Activated CD8-positive, alpha-beta T cell treated with anti-CD3 and anti-CD28 coated beads for 36 hours (primary cell): ENCODE measurements at regions not wholly inside any gene's neighbourhood (a gene's known extent, or its start where the extent isn't known, plus 50 kb on each side); places are given as distances from the start of the nearest gene placed in this dataset.

Source experiments
- ATAC-seq: fragments of 200-7000 bp; cut with Tn5 transposase; one replicate; pipeline ENCODE4 v1.10.0; 2021; ENCODE audit warnings: mild to moderate bottlenecking, moderate library complexity
- CTCF ChIA-PET: fragments of 350-600 bp; sonication (Branson Sonifier 250); formaldehyde crosslinking; loops from one replicate; lab custom pipeline; 2021; ENCODE audit warnings: antibody characterized with exemption; lab: Charles Lee
- POLR2A ChIA-PET: fragments of 350-600 bp; sonication (Branson Sonifier 250); formaldehyde crosslinking; loops from one replicate; lab custom pipeline; 2021; ENCODE audit warnings: antibody characterized with exemption; lab: Charles Lee
- DNase-seq: peaks from one replicate; pipeline ENCODE4 v3.0.0-alpha.2; 2020
- H3K27ac Mint-ChIP-seq: one replicate; pipeline ENCODE4 v1.8.0; 2021; ENCODE audit warnings: mild to moderate bottlenecking, mixed read lengths
- H3K27me3 Mint-ChIP-seq: one replicate; pipeline ENCODE4 v1.8.0; 2021; ENCODE audit warnings: mixed read lengths
- H3K36me3 Mint-ChIP-seq: one replicate; pipeline ENCODE4 v1.8.0; 2021; ENCODE audit warnings: low read depth, mixed read lengths
- H3K4me1 Mint-ChIP-seq: one replicate; pipeline ENCODE4 v1.8.0; 2021; ENCODE audit warnings: low read depth, mixed read lengths
- H3K4me3 Mint-ChIP-seq: one replicate; pipeline ENCODE4 v1.8.0; 2021; ENCODE audit warnings: mild to moderate bottlenecking, moderate library complexity, mixed read lengths
- H3K9me3 Mint-ChIP-seq: one replicate; pipeline ENCODE4 v1.8.0; 2021; ENCODE audit warnings: mixed read lengths
- intact Hi-C: fragments of 100-400 bp; cut with micrococcal nuclease; formaldehyde crosslinking; loops from one replicate; pipeline ENCODE4 v1.10.0; 2022
- TF ChIP-seq, protein P1 (sequence below): fragments of 200-600 bp; IDR thresholded peaks from one replicate; pipeline ENCODE4 v1.8.0; 2022; ENCODE audit warnings: antibody characterized with exemption, mild to moderate bottlenecking

- H3K4me3 Mint-ChIP-seq = no peak overlapping the region
- ATAC-seq (no peak), DNase-seq (no peak)
- intact Hi-C loops = loop anchor here (10.0 kb wide), 1 partner anchor 641 kb away; no protein-coding TSS in a partner anchor
- ChIA-PET POLR2A (no interaction called here), CTCF (no interaction called here)
- H3K4me1 Mint-ChIP-seq = peaks cover 3% of the 10 kb centered on the region
- H3K27ac Mint-ChIP-seq = no peak overlapping the region
- H3K36me3 Mint-ChIP-seq = no peaks in the 10 kb centered on the region
- TF ChIP-seq, protein P1, sequence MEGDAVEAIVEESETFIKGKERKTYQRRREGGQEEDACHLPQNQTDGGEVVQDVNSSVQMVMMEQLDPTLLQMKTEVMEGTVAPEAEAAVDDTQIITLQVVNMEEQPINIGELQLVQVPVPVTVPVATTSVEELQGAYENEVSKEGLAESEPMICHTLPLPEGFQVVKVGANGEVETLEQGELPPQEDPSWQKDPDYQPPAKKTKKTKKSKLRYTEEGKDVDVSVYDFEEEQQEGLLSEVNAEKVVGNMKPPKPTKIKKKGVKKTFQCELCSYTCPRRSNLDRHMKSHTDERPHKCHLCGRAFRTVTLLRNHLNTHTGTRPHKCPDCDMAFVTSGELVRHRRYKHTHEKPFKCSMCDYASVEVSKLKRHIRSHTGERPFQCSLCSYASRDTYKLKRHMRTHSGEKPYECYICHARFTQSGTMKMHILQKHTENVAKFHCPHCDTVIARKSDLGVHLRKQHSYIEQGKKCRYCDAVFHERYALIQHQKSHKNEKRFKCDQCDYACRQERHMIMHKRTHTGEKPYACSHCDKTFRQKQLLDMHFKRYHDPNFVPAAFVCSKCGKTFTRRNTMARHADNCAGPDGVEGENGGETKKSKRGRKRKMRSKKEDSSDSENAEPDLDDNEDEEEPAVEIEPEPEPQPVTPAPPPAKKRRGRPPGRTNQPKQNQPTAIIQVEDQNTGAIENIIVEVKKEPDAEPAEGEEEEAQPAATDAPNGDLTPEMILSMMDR = no peak
- H3K27me3 Mint-ChIP-seq = no peaks in the 10 kb centered on the region
- no peaks in the 10 kb centered on the region for H3K9me3 Mint-ChIP-seq
Measured at GRCh38 chr13:22275393-22275792, 604.5 kb downstream of the FGF9 start.

DNA sequence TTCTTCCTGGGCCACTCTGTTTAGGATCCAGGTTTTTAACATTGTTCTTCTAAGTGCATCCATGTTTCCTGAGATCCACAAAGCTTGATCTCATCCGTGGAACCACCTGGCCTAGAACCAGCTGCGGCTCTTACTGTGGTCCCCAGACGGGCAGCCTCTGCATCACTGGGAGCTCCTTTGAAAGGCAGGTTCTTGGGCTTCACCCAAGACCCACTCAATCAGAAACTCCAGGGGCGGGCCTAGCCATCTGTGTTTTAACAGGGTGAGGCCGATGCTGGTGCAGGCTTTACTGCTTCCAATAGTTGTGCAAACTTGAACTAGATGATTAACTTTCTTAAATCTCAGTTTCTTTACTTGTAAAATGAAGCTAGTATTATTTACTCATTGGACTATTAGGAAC, 605.7 kb downstream of the FGF9 start:
- intact Hi-C loops = loop anchor here (10.0 kb wide), 1 partner anchor 642 kb away; no protein-coding TSS in a partner anchor
- H3K4me1 Mint-ChIP-seq = peaks cover 3% of the 10 kb centered on the region
- no peak overlapping the region for H3K4me3 Mint-ChIP-seq
- H3K36me3 Mint-ChIP-seq = no peaks in the 10 kb centered on the region
- DNase-seq (no peak), ATAC-seq (no peak)
- H3K27ac Mint-ChIP-seq = no peak overlapping the region
- H3K9me3 Mint-ChIP-seq = no peaks in the 10 kb centered on the region
- H3K27me3 Mint-ChIP-seq = no peaks in the 10 kb centered on the region
- CTCF ChIA-PET = interaction anchor here (1.5 kb wide), 1 partner anchor 639 kb away, joined by 6 read pairs; no protein-coding TSS in a partner anchor
- POLR2A ChIA-PET = no interaction called here
- TF ChIP-seq, protein P1 = no peak

DNA sequence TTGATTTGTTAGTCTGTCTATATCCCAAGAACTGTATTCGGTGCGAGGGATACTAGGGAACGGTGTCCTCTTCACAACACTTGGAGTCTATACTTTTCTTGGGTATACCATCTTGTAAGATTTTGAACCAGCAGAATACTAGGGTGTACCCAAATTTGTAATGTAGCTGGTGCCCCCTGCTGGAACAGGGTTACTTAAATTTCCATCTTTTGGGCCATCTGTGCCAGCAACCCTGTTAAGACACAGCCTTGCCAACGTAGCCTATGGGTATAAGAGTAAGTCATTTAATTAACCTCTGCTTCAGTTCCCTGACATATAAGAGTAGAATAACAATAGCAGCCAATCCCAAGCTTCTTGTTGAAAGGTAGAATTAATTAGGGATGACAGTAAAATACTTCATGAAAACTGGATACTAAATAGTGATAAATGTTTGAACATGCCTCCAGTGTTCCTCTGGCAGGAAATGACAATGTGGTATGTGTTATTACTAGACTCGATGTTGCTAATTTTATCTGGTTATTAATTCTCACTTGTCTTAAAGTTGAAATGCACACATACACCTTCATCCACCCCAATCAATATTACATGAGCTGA, 607.6 kb downstream of the FGF9 start:
- Mint-ChIP-seq H3K36me3 (no peaks in the 10 kb centered on the region), H3K27ac (no peak overlapping the region), H3K9me3 (no peaks in the 10 kb centered on the region), H3K4me1 (no peaks in the 10 kb centered on the region), H3K4me3 (no peak overlapping the region), H3K27me3 (no peaks in the 10 kb centered on the region)
- intact Hi-C loops = loop anchor here (10.0 kb wide), 1 partner anchor 644 kb away; no protein-coding TSS in a partner anchor
- peak; percentile 39 for ATAC-seq
- ChIA-PET POLR2A (no interaction called here), CTCF (interaction anchor here (0.8 to 1.4 kb wide), 5 partner anchors 8 to 640 kb away, joined by 3 to 7 read pairs (median 3); no protein-coding TSS in a partner anchor)
- TF ChIP-seq, protein P1 = peak; percentile 67
- peak; percentile 81 for DNase-seq

- no peaks in the 10 kb centered on the region for H3K4me1 Mint-ChIP-seq
- ATAC-seq (no peak), DNase-seq (no peak)
- intact Hi-C loops = no loop called here
- peaks cover 2% of the 10 kb centered on the region for H3K27me3 Mint-ChIP-seq
- H3K4me3 Mint-ChIP-seq = no peak overlapping the region
- TF ChIP-seq, protein P1 = no peak
- POLR2A ChIA-PET = no interaction called here
- H3K9me3 Mint-ChIP-seq = no peaks in the 10 kb centered on the region
- no peaks in the 10 kb centered on the region for H3K36me3 Mint-ChIP-seq
- CTCF ChIA-PET = no interaction called here
- H3K27ac Mint-ChIP-seq = no peak overlapping the region
Measured at GRCh38 chr13:22285867-22286266, 615.0 kb downstream of the FGF9 start.

GRCh38 chr13:22286338-22286737, 615.5 kb downstream of the FGF9 start:
- Mint-ChIP-seq H3K27ac (no peak overlapping the region), H3K9me3 (no peaks in the 10 kb centered on the region), H3K27me3 (peaks cover 2% of the 10 kb centered on the region), H3K4me1 (no peaks in the 10 kb centered on the region), H3K4me3 (no peak overlapping the region), H3K36me3 (no peaks in the 10 kb centered on the region)
- DNase-seq (no peak), ATAC-seq (no peak)
- CTCF ChIA-PET = no interaction called here
- TF ChIP-seq, protein P1 = no peak
- intact Hi-C loops = no loop called here
- POLR2A ChIA-PET = no interaction called here
